ENCODE measurements at regions not wholly inside any gene's neighbourhood (a gene's known extent, or its start where the extent isn't known, plus 50 kb on each side); places are given as distances from the start of the nearest gene placed in this dataset.

GRCh38 chr9:107136296-107136695 is 146.8 kb upstream of the RAD23B start:
- 93 to 100% (median 98%) methylated on average over 2 of the region's 2 CpGs for WGBS, 3 donors
- TF ChIP-seq EP300 (IDR thresholded peaks at IDR 0.05), result no peak
- no peak for TF ChIP-seq CTCF (IDR thresholded peaks at IDR 0.05)
- no peak for TF ChIP-seq POLR2A (IDR thresholded peaks at IDR 0.05)
- intact Hi-C loops (cut with DNase I), result no loop called here

GRCh38 chr9:107137495-107138202 is 145.4 kb upstream of the RAD23B start:
- no peaks in the 10 kb centered on the region for H3K9me3 ChIP-seq
- intact Hi-C loops (cut with DNase I), result no loop called here
- no peak overlapping the region for H3K4me3 ChIP-seq
- no peaks in the 10 kb centered on the region for H3K27me3 ChIP-seq
- no peak for DNase-seq
- peaks cover 5% of the 10 kb centered on the region for H3K4me1 ChIP-seq (ENCODE audit: insufficient read depth)
- H3K27ac ChIP-seq, result no peak overlapping the region
- WGBS, 3 donors, result 72 to 76% (median 74%) methylated on average over 9 of the region's 9 CpGs
- TF ChIP-seq EP300 (IDR thresholded peaks at IDR 0.05), result no peak
- no peak for TF ChIP-seq POLR2A (IDR thresholded peaks at IDR 0.05)
- no peak for TF ChIP-seq CTCF (IDR thresholded peaks at IDR 0.05)
- H3K36me3 ChIP-seq, result no peaks in the 10 kb centered on the region

More at GRCh38 chr9:107136296-107136695, 146.8 kb upstream of the RAD23B start:
- Histone ChIP-seq H3K27me3 (no peaks in the 10 kb centered on the region), H3K36me3 (no peaks in the 10 kb centered on the region), H3K27ac (no peak overlapping the region), H3K9me3 (no peaks in the 10 kb centered on the region), H3K4me3 (no peak overlapping the region), H3K4me1 (ENCODE audit: insufficient read depth) (no peaks in the 10 kb centered on the region)
- no peak for DNase-seq

GRCh38 chr9:107138261-107138992 is 144.7 kb upstream of the RAD23B start:
- no peak overlapping the region for H3K4me3 ChIP-seq
- TF ChIP-seq POLR2A (IDR thresholded peaks at IDR 0.05), result no peak
- TF ChIP-seq EP300 (IDR thresholded peaks at IDR 0.05), result no peak
- TF ChIP-seq CTCF (IDR thresholded peaks at IDR 0.05), result no peak

GRCh38 chr9:107141967-107142366 is 141.1 kb upstream of the RAD23B start:
- Histone ChIP-seq H3K4me1 (ENCODE audit: insufficient read depth) (peaks cover 5% of the 10 kb centered on the region), H3K27me3 (no peaks in the 10 kb centered on the region), H3K27ac (no peak overlapping the region), H3K36me3 (no peaks in the 10 kb centered on the region), H3K4me3 (no peak overlapping the region), H3K9me3 (no peaks in the 10 kb centered on the region)
- intact Hi-C loops (cut with DNase I), result no loop called here
- DNase-seq, result no peak
- 88 to 91% (median 90%) methylated on average over 5 of the region's 5 CpGs for WGBS, 3 donors
- TF ChIP-seq CTCF (IDR thresholded peaks at IDR 0.05), result no peak
- TF ChIP-seq EP300 (IDR thresholded peaks at IDR 0.05), result no peak
- TF ChIP-seq POLR2A (IDR thresholded peaks at IDR 0.05), result no peak

More at GRCh38 chr9:107138261-107138992, 144.7 kb upstream of the RAD23B start:
- intact Hi-C loops (cut with DNase I), result no loop called here
- no peak overlapping the region for H3K27ac ChIP-seq
- DNase-seq, result no peak
- H3K27me3 ChIP-seq, result no peaks in the 10 kb centered on the region
- 48 to 56% (median 55%) methylated on average over 5 of the region's 5 CpGs for WGBS, 3 donors
- H3K36me3 ChIP-seq, result no peaks in the 10 kb centered on the region
- H3K9me3 ChIP-seq, result no peaks in the 10 kb centered on the region
- H3K4me1 ChIP-seq (ENCODE audit: insufficient read depth), result peaks cover 5% of the 10 kb centered on the region
